Kidney (tissue), 13 donors: ENCODE measurements at regions not wholly inside any gene's neighbourhood (a gene's known extent, or its start where the extent isn't known, plus 50 kb on each side); places are given as distances from the start of the nearest gene placed in this dataset.

Experiments used
- DNase-seq, 5 donors: peaks; one replicate each; pipeline ENCODE4 v3.0.0-alpha.2; 2013 to 2020
- FAIRE-seq: peaks from 2 replicates; lab custom pipeline; 2012; peaks lifted over from hg19 to GRCh38; lab: Jason Lieb, UNC
- H3K27ac ChIP-seq, 2 donors: one replicate each; pipeline ENCODE4 v1.7.0; 2013; ENCODE audit warnings: low read depth in 2 of 2, low read length in 2 of 2, inconsistent platforms in 1 of 2
- H3K27me3 ChIP-seq: one replicate; pipeline ENCODE4 v1.7.1; 2013; ENCODE audit warnings: low read length, inconsistent platforms; ENCODE audit not compliant: control insufficient read depth, insufficient read depth
- H3K36me3 ChIP-seq, 3 donors: one replicate each; pipeline versions ENCODE4 v1.7.0 to v1.7.1; 2013; ENCODE audit warnings: low read length in 3 of 3, control low read depth in 1 of 3, inconsistent platforms in 1 of 3; ENCODE audit not compliant: insufficient read depth in 3 of 3, control insufficient read depth in 2 of 3
- H3K4me1 ChIP-seq, 3 donors: one replicate each; pipeline versions ENCODE4 v1.7.0 to v1.7.1; 2013; ENCODE audit warnings: low read length in 3 of 3, inconsistent platforms in 1 of 3, low read depth in 1 of 3; ENCODE audit not compliant: control insufficient read depth in 2 of 3, insufficient read depth in 2 of 3
- H3K4me3 ChIP-seq, 3 donors: one replicate each; pipeline versions ENCODE4 v1.7.0 to v1.8.1; 2013; ENCODE audit warnings: low read length in 3 of 3, control low read depth in 1 of 3, inconsistent platforms in 1 of 3
- H3K9ac ChIP-seq, 3 donors: one replicate each; pipeline versions ENCODE4 v1.7.0 to v1.7.1; 2013; ENCODE audit warnings: low read length in 3 of 3, control low read depth in 1 of 3, inconsistent platforms in 1 of 3
- H3K9me3 ChIP-seq, 3 donors: one replicate each; pipeline versions ENCODE4 v1.7.0 to v1.7.1; 2013; ENCODE audit warnings: low read length in 3 of 3, control low read depth in 1 of 3, inconsistent platforms in 1 of 3; ENCODE audit not compliant: control insufficient read depth in 2 of 3, insufficient read depth in 1 of 3
- CTCF ChIP-seq: IDR thresholded peaks from 3 replicates; pipeline ENCODE4 v1.5.1; 2012; ENCODE audit warnings: mild to moderate bottlenecking, moderate library complexity, borderline replicate concordance; ENCODE audit not compliant: insufficient read depth; ENCODE audit errors: extremely low read depth
- intact Hi-C: fragments of 100-400 bp; cut with DNase I; formaldehyde crosslinking; loops from one replicate; pipeline ENCODE4 v1.11.1; 2022
- donor health status: control.
- donor health status: control.
- donor health status: control.
- donor health status: control.
- donor health status: control.
- donor health status: DM: yes; HTN: yes; CAD: no.
- donor health status: Normal renal cell carcinoma (clear cell type).

GRCh38 chr12:114901316-114901715, 217.3 kb upstream of the TBX3 start:
- Histone ChIP-seq H3K27ac (no peak overlapping the region), H3K27me3 (no peaks in the 10 kb centered on the region), H3K4me3 (no peak overlapping the region), H3K9me3 (peaks cover 0 to 3% (median 0%) of the 10 kb centered on the region in 3 donors), H3K4me1 (peaks cover 0 to 2% (median 0%) of the 10 kb centered on the region in 3 donors), H3K9ac (no peak overlapping the region), H3K36me3 (no peaks in the 10 kb centered on the region)
- DNase-seq (no peak), FAIRE-seq (no peak)
- intact Hi-C loops = no loop called here
- TF ChIP-seq CTCF = no peak

GRCh38 chr12:114898159-114898558, 214.2 kb upstream of the TBX3 start:
- intact Hi-C loops = no loop called here
- Histone ChIP-seq H3K36me3 (no peaks in the 10 kb centered on the region), H3K27me3 (no peaks in the 10 kb centered on the region), H3K9me3 (no peaks in the 10 kb centered on the region), H3K27ac (no peak overlapping the region), H3K4me1 (no peaks in the 10 kb centered on the region), H3K9ac (no peak overlapping the region), H3K4me3 (no peak overlapping the region)
- FAIRE-seq = no peak
- no peak for DNase-seq
- no peak for TF ChIP-seq CTCF

- Histone ChIP-seq H3K9me3 (no peaks in the 10 kb centered on the region), H3K4me1 (no peaks in the 10 kb centered on the region), H3K36me3 (no peaks in the 10 kb centered on the region), H3K4me3 (no peak overlapping the region), H3K27ac (no peak overlapping the region), H3K9ac (no peak overlapping the region), H3K27me3 (no peaks in the 10 kb centered on the region)
- intact Hi-C loops = no loop called here
- FAIRE-seq (no peak), DNase-seq (no peak)
- TF ChIP-seq CTCF = no peak
Measured at GRCh38 chr12:114895827-114896226, 211.9 kb upstream of the TBX3 start.

- no peak for TF ChIP-seq CTCF
- Histone ChIP-seq H3K4me1 (no peaks in the 10 kb centered on the region), H3K9ac (no peak overlapping the region), H3K9me3 (no peaks in the 10 kb centered on the region), H3K27ac (no peak overlapping the region), H3K36me3 (no peaks in the 10 kb centered on the region), H3K27me3 (no peaks in the 10 kb centered on the region), H3K4me3 (no peak overlapping the region)
- intact Hi-C loops = no loop called here
- FAIRE-seq (no peak), DNase-seq (no peak)
Measured at GRCh38 chr12:114895081-114895480, 211.1 kb upstream of the TBX3 start.
